ENCODE measurements at regions not wholly inside any gene's neighbourhood (a gene's known extent, or its start where the extent isn't known, plus 50 kb on each side); places are given as distances from the start of the nearest gene placed in this dataset.

DNA sequence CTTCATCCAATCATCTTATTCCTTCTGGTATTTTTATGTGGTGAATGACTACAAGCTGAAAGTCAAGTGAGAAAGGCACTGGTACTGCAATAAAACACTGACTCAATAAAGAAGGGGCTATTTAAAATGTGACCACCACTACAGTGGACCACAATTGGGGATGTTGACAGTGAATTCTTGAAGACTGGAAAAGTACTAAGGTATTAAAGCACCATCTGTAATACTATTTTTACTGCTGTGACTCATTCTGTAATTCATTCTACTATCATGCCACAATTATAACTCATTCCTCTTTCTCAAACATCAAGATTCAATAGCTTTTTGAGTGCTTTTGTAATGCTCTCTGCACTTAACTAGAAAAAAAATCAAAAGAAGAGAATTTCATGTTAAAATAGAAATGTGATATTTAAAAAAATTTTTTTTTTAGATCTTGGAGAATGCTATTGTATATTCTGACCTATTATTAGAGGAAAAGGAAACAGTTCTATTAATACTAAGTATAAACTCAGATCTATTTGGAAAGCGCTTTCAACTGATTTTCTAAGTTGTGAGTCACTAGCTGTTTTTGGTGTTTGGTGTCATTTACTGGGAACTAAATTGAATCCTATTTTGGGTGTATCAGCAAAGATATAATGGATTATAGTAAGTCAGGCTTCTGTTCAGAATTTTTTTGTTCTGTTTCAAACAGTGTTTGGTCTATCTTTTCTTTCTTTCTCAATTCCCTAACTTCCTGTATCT, 104.7 kb upstream of the TMEM170B start:
- peak; percentile 60 for DNase-seq (ENCODE audit: low read depth)
- no peak overlapping the region for H3K4me3 ChIP-seq (ENCODE audit: low read depth, low read length)
- TF ChIP-seq, protein P1, sequence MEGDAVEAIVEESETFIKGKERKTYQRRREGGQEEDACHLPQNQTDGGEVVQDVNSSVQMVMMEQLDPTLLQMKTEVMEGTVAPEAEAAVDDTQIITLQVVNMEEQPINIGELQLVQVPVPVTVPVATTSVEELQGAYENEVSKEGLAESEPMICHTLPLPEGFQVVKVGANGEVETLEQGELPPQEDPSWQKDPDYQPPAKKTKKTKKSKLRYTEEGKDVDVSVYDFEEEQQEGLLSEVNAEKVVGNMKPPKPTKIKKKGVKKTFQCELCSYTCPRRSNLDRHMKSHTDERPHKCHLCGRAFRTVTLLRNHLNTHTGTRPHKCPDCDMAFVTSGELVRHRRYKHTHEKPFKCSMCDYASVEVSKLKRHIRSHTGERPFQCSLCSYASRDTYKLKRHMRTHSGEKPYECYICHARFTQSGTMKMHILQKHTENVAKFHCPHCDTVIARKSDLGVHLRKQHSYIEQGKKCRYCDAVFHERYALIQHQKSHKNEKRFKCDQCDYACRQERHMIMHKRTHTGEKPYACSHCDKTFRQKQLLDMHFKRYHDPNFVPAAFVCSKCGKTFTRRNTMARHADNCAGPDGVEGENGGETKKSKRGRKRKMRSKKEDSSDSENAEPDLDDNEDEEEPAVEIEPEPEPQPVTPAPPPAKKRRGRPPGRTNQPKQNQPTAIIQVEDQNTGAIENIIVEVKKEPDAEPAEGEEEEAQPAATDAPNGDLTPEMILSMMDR (IDR thresholded peaks at IDR 0.05; ENCODE audit: insufficient read depth, low read length, poor library complexity, severe bottlenecking): no peak

DNA sequence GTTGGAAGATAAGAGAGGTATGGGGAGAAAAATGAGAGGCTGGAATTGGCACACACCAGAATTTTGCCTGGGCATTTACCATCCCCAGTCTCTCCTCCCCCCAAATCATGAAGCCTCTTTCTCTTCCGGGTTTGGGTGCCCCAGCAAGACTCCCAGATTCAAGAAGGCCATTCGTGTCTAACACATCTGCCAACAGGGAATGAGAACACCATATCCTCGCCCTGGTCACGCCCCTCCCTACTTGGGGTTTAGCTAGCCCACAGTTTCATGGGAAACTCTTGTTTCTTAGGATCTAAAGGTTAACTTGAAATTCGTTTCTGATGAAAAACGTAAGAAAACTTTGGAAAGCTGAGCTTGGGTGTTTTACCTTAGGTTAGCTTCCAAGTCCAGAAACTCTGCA, 105.5 kb upstream of the TMEM170B start:
- no peak for DNase-seq (ENCODE audit: low read depth)

More for the DNA sequence above, 104.7 kb upstream of the TMEM170B start:
- Histone ChIP-seq H3K27me3 (ENCODE audit: control insufficient read depth, insufficient read depth, low read length) (no peaks in the 10 kb centered on the region), H3K36me3 (ENCODE audit: control insufficient read depth, insufficient read depth, low read length) (no peaks in the 10 kb centered on the region)

DNA sequence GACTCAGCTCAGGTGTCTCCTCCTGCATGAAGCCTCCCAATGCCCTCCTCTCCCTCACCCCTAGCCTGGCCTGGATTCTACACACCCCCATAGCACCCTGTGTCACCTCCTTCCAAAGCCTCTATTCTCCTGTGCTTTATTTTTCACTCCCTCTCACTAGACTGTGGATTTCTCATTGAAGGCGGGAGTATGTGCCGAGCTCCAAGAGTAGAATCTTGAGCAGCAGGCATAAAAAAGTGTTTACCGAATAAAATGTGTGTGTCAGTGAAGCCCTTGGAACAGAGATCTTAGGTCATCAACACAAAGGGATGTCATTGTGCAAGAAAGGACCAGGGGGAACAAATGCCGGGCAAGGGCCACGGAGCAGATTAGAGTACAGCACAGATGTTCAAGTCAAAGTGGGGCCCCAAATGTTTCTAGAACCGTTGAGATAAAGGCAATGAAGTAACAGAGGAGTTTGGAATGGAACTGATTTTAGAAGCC, 106.1 kb upstream of the TMEM170B start:
- TF ChIP-seq, protein P1 (IDR thresholded peaks at IDR 0.05; ENCODE audit: insufficient read depth, low read length, poor library complexity, severe bottlenecking): no peak
- Histone ChIP-seq H3K27me3 (ENCODE audit: control insufficient read depth, insufficient read depth, low read length) (no peaks in the 10 kb centered on the region), H3K36me3 (ENCODE audit: control insufficient read depth, insufficient read depth, low read length) (no peaks in the 10 kb centered on the region), H3K4me3 (ENCODE audit: low read depth, low read length) (no peak overlapping the region)
- no peak for DNase-seq (ENCODE audit: low read depth)

More for the DNA sequence above, 105.5 kb upstream of the TMEM170B start:
- H3K27me3 ChIP-seq (ENCODE audit: control insufficient read depth, insufficient read depth, low read length): no peaks in the 10 kb centered on the region
- H3K36me3 ChIP-seq (ENCODE audit: control insufficient read depth, insufficient read depth, low read length): no peaks in the 10 kb centered on the region
- TF ChIP-seq, protein P1 (IDR thresholded peaks at IDR 0.05; ENCODE audit: insufficient read depth, low read length, poor library complexity, severe bottlenecking): no peak
- H3K4me3 ChIP-seq (ENCODE audit: low read depth, low read length): no peak overlapping the region

DNA sequence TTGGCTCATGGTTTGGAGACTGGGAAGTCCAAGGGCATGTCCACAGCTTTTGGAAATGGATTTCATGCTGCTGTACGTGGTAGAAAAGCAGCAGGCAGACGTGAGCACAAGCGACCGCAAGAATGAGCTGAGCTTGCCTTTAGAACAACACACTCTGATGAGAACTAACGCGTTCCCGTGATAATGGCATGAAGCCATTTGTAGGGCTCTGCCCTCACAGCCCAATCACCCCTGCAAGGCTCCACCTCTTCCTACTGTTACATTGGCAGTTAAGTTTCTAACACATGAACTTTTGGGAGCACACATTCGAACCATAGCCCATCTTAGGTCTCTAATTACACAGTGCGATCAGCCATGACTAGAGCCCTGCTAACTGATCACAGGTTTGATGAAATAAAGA, 107.5 kb upstream of the TMEM170B start:
- no peaks in the 10 kb centered on the region for H3K36me3 ChIP-seq (ENCODE audit: control insufficient read depth, insufficient read depth, low read length)
- TF ChIP-seq, protein P1 (IDR thresholded peaks at IDR 0.05; ENCODE audit: insufficient read depth, low read length, poor library complexity, severe bottlenecking): no peak
- no peak overlapping the region for H3K4me3 ChIP-seq (ENCODE audit: low read depth, low read length)
- DNase-seq (ENCODE audit: low read depth): peak; percentile 62
- no peaks in the 10 kb centered on the region for H3K27me3 ChIP-seq (ENCODE audit: control insufficient read depth, insufficient read depth, low read length)

DNA sequence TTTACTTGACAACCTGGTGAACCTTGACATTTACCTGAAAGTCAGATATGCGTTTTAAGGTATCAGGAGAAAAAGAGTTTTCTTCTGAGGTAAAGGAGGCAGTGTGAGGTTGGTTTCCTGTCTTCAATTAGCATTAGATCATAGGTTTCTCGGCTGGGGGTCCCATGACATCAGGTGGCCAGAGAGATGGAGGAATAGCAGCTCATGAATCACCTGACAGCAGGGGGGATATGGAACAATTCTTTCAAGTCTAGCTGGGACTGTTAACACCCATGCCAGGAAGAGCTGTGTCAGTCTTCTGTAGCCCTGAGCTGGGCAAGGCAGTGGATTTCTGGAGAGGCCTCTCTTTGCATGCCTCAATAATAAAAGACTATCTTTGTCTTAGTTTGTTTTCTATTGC, 108.0 kb upstream of the TMEM170B start:
- Histone ChIP-seq H3K27me3 (ENCODE audit: control insufficient read depth, insufficient read depth, low read length) (no peaks in the 10 kb centered on the region), H3K36me3 (ENCODE audit: control insufficient read depth, insufficient read depth, low read length) (no peaks in the 10 kb centered on the region), H3K4me3 (ENCODE audit: low read depth, low read length) (no peak overlapping the region)
- peak; percentile 71 for DNase-seq (ENCODE audit: low read depth)
- TF ChIP-seq, protein P1 (IDR thresholded peaks at IDR 0.05; ENCODE audit: insufficient read depth, low read length, poor library complexity, severe bottlenecking): no peak

DNA sequence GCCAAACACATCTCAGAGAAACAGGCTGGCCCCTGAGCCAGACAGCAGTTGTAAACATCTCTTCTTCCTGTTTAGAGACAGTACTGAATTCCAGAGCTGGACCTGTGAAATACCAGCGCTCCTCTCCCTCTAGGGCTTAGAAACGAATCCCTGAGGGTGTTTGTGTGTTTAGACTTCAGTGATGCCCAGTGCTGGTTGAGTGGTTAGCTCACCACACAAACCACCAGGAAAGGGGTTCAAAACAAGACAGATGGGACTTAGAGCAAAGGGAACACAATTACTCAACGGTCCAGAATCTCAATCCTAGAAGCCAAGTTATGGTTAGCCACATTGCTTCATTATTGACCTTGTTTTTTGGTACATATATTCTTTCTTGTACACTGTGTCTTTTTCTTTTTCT, 108.7 kb upstream of the TMEM170B start:
- Histone ChIP-seq H3K27me3 (ENCODE audit: control insufficient read depth, insufficient read depth, low read length) (no peaks in the 10 kb centered on the region), H3K4me3 (ENCODE audit: low read depth, low read length) (no peak overlapping the region), H3K36me3 (ENCODE audit: control insufficient read depth, insufficient read depth, low read length) (no peaks in the 10 kb centered on the region)
- TF ChIP-seq, protein P1 (IDR thresholded peaks at IDR 0.05; ENCODE audit: insufficient read depth, low read length, poor library complexity, severe bottlenecking): no peak
- DNase-seq (ENCODE audit: low read depth): peak; percentile 93
